OCI-M1 (cell line): ENCODE measurements at regions not wholly inside any gene's neighbourhood (a gene's known extent, or its start where the extent isn't known, plus 50 kb on each side); places are given as distances from the start of the nearest gene placed in this dataset.
"Not testable (repeated sequence)": the region's sequence is repeated elsewhere in the genome, so short reads cannot be mapped to it uniquely, and the experiment has no call there.

Source experiments
- DNase-seq: peaks from one replicate; lab custom pipeline; 2025; lab: John Stamatoyannopoulos, UW

DNA sequence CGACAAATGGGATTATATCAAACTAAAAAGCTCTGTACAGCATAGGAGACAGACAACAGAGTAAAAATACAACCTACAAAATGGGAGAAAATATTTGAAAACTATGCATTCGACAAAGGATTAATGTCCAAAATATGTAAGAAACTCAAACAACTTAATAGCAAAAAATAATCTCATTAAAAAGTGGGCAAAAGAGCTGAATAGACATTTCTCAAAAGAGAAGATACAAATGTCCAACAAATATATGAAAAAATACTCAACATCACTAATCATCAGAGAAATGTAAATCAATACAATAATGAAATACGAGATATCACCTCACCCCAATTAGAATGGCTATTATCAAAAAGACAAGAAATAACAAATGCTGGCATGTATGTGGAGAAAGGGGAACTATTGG, 272.9 kb downstream of the KLHL13 start:
- DNase-seq, result no peak

DNA sequence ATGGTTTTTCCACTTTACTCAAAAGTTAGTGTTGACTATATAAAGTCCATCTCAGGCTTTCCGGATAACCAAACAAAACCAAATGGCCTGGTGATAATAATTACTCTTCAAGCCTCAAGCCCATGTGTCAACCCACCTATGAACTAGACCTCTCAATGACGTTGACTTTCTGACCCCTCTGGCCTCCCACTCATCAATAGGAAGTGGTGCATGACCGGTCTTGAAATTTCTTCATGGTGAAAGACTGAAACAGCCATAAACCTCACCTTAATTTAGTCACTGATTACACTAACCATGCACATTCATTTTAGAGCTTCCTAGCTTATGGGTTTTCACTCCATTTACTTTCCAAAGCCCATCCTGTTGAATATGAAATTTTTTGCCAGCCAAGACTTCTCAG, 276.0 kb downstream of the KLHL13 start:
- no peak for DNase-seq

DNA sequence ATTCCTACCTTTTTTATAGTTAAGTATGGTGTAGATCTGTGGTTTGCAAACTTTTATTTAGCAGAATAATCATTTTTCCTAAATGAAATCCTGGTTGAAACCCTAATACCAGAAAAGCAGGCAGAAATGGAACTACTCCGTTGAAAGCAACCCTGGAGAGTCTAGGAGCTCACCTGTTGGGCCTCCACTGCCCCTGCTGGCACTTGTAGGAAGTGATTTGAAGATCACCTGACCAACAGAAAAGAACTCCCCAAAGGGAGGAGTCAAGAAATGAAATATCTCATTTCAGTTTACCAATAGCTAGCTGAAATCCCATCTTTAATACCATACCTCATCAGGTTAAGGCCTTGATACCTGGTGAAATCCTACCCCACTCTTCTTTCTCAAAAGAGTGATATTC, 277.1 kb downstream of the KLHL13 start:
- no peak for DNase-seq

DNA sequence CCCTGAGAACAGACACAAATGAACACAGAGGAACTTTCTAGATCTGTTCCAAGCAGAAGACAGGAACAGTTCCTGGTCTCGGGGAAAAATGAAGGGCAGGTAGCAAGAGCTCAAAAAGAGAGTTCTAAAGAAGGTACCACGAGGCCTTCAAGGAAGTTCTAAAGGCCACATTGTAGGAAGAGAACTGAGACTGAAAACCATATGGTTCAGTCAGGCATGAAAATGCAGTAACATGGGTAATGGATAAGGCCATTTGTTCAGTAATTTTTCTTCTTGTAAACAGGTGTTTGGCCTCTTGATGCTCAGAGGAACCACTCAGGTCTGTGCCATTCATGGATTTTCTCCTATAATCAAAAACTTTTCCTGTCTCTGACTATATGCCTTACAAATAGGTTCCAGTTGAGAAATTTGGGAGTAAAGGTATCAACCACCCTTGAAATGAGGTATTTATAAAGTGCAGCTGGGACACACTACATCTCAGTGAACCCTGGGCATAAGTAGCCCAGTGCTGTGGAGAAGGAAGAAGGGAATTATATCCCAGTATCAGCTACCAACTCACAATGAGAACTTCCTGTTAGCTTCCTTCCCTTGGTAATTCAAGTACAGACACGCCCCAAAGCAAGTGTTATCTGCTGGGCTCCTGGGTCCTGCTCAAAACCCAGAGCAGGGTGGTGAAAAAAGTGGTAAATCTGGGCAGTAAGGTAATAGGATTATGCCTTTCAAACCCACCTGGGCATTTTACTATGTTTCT, 277.9 kb downstream of the KLHL13 start:
- DNase-seq, result no peak

DNA sequence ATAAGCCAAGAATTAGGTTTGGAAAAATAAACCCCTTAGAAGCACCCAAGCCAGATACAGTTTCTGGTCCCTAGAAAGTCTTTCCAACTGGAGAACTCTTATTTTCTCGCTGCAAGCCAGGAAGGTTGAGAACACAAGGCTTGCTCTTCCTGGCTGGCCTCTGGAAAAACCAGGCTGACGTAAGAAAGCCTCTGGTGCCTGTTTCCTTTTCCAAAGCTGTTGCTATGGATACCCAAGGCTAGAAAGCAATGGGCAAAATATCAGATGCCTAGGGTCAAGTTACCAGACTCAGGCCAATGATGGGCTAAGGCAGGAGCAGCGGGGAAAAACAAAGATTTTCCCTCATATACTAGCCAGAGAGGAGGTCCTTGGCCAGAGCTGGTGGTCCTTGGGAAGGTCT, 281.6 kb downstream of the KLHL13 start:
- no peak for DNase-seq

DNA sequence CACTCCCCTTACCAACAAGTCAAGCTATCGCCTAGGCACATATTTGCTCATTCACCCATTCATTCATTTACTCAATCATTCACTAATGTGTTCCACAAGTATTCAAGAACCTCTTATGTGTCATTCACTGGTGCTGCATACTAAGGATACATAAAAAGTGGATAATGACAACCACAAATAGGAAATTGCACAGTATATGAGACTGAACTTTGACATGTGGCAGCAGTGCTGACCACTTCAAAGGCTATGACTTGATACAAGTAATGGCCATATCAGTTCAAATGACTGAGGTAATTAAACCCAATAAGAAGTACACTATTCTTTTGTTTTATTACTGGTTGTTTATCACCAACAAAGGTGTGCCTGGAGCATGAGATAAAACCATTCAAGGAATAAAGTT, 282.5 kb downstream of the KLHL13 start:
- DNase-seq, result no peak

DNA sequence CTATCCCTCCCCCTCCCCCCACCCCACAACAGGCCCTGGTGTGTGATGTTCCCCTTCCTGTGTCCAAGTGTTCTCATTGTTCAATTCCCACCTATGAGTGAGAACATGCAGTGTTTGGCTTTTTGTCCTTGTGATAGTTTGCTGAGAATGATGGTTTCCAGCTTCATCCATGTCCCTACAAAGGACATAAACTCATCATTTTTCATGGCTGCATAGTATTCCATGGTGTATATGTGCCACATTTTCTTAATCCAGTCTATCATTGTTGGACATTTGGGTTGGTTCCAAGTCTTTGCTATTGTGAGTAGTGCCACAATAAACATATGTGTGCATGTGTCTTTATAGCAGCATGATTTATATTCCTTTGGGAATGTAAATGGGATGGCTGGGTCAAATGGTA, 295.1 kb downstream of the KLHL13 start:
- not testable (repeated sequence) for DNase-seq

DNA sequence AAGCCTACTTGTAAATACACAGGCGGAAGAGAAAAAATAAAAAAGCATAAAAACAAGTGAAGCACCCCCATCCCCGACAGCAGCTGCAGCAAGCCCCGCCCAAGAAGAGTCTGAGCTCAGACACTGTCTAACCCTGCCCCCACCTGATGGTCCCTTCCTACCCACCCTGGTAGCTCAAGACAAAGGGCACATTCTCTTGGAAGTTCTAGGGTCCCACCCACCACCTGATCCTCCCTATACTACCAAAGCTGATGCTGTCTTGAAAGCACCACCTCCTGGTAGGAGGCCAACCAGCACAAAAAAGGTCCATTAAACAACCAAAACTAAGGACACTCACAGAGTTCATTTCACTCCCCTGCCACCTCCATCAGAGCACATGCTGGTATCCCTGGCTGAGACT, 308.2 kb downstream of the KLHL13 start:
- DNase-seq, result no peak

DNA sequence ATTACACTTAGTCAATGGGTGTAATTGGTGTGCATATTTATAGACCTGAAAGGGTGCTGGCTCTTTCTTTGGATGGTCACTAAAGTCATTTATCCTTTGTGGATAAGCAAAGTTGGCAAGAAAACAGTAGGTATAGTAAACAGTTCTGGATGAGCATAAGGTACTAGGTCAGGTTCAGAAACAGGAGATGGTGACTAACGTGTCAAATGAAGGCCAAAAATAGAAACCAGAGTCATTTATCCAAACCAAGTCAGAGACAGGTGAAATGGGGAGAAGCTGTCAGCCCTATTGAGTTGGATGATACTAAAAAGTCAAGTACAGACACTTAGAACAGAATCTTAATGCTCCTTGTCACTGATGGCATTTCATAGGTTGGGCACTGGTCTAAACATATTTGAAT, 313.1 kb downstream of the KLHL13 start:
- no peak for DNase-seq

DNA sequence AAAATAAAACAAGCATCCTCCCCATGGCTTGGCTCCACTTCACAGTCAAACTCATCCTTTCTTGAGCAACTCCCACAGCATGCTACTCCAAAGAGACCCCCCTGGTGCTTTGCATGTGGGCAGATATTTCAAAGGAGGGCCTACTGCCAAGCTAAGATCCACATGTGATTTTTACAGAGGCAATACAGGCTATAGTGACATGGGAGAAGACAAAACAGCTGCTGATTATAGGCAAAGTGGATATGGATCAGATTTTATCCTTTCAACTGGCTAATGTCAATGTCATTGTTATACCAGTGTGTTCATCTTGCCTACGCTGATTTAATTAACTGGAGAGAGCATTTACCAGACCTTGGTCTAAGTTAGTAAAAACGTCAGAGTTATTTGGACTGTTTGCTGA, 328.3 kb downstream of the KLHL13 start:
- DNase-seq, result no peak

DNA sequence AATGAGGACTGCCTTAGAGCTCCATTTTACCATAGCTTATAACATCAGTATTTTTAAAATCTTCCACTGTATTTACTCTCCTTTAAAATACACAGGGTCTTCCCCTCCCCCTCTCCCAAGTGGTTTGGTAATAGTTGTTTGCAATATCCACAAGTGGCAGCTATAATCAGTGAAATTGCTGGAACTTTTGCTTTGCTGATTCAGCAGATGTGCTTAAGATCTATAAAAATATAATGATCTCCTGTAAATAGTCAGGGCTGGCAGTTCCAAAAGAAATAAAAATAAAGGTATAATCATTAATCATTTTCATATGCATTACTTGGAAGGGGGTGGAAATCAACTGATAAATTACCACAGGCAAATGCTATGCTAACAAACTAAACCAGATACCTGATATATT, 345.2 kb downstream of the KLHL13 start:
- no peak for DNase-seq

DNA sequence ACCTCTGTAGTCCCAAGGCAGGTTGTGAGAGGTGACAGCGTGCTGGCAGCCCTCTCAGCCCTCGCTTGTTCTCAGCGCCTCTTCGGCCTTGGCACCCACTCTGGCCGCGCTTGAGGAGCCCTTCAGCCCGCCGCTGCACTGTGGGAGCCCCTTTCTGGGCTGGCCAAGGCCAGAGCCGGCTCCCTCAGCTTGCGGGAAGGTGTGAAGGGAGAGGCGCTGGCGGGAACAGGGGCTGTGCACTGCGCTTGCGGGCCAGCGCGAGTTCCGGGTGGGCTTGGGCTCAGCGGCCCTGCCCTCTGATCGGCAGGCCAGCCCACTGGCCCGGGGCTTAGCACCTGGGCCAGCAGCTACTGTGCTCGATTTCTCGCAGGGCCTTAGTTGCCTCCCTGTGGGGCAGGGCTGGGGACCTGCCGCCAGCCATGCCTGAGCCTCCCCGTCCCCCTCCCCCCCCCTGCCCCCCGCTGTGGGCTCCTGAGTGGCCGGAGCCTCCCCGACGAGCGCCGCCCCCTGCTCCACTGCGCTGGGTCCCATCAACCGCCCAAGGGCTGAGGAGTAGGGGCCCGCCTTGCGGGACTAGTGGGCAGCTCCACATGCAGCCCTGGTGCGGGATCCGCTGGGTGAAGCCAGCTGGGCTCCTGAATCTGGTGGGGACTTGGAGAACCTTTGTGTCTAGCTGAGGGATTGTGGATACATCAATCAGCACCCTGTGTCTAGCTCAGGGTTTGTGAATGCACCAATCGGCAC, 347.6 kb downstream of the KLHL13 start:
- no peak for DNase-seq

DNA sequence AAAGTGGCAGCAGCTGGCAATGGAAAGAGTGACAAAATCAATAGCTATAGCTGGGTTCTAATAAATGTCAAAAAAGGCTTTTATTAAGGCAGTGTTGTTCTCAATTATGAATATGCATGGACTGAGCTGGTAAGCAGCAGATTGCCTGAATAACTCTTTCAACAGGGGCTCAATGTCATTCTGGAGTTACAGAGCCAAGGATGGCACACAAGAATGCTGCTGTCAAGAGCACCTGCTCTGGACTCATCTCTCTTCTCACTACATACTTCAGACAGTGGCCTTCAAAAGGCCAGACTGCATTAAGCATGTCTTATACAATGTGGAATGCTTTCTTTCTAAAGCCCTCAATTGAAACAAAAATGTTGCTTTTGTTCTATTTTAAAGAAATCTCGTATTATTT, 351.4 kb downstream of the KLHL13 start:
- DNase-seq, result no peak

DNA sequence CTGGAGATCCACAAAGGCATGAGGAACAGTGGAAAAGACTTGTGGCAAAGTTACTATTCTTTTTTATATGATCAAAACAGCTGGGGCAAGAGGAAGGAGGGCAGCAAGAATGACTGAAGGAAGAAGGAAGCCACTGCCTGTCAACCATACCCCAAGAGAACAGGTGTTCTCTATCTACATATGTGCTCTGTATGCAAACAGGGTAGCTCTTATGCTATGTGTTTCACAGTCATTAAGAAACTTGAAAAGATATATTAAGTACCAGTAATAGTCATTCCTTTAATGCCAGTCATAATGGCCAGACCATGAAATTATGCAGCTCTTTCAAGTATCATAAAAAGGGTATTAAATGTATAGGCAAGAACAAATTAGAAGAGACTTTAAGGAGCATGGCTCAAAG, 363.9 kb downstream of the KLHL13 start:
- no peak for DNase-seq

DNA sequence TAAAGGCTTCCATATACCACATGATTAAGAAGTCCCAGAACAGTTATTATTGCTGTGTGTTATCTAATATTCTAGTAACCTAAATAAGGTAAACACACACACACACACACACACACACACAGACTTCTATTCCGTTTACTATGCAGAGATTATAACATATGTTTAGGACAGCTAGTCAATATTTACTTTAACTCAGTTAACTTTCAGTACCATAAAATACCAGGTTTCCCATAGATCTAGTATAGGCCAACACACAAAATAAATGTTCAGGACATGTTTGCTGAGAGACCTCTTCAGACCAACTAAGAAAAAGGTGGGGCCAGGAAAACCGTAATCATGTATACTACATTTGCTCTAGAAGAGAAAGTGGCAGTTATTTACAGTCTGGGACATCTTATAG, 365.5 kb downstream of the KLHL13 start:
- no peak for DNase-seq

DNA sequence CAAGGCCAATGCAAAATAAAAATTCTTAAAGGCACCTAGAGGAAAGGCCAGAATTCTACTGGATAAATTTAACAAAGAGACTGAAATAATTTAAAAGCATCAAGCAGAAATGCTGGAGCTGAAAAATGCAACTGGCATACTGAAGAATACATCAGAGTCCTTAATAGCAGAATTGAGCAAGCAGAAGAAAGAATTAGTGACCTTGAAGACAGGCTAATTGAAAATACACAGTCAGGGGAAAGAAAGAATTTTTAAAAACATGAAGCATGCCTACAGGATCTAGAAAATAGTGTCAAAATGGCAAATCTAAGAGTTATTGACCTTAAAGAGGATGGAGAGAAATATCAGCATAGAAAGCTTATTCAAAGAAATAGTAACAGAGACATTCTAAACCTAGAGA, 371.7 kb downstream of the KLHL13 start:
- DNase-seq, result no peak

DNA sequence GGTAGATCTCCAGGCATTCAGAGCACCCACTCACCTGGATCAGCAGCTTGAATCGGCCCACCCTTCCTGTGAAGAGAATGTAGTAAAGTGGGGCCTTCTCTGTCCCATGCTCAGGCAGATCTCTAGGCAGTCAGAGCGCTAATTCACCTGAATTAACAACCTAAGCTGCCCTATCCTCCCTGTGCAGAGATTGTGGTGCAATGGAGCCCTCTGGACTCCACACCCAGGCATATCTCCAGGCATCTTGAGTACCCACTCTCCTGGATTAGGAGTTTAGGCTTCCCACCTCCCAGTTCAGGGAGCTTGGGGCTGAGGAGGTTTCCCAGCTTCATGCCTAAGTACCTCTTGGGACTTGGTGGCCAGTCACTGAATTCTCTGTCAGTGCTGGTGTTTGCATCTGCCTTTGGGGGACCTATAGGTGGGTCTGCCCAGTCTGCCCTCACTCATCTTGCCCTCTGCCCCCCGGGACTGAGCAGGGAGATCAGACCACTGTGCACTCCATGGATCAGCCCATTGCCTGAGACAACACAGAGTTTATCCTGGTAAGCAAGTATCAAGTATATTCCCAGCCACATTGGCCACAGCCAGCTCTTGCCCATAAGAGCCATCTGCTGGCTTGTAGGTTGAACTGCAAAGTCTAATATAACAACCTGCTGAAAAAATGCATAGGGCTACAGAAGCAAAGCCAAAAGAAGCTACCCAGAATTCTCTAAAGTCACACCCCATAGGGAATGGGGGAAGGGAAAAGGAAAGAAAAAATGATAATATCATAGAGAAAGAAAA, 372.9 kb downstream of the KLHL13 start:
- DNase-seq, result peak; percentile 4

DNA sequence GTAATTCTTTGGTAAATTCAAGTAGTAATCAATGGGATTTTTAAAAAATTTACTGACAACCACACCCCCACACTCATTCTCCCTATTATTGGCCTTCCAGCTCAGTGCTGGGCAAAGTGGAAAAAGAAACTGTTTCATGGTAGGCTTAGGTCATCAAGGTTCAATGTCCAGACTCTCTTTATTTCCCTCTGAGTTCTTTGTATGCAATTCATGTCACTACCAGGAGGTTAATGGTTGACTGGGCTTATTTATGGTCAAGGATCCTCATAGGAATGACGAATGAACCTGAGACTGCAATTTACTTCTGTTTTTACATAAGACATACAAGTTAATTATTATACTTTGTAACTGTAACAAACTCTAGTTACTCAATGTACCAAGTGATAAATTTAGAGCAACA, 403.2 kb downstream of the KLHL13 start:
- DNase-seq, result no peak

DNA sequence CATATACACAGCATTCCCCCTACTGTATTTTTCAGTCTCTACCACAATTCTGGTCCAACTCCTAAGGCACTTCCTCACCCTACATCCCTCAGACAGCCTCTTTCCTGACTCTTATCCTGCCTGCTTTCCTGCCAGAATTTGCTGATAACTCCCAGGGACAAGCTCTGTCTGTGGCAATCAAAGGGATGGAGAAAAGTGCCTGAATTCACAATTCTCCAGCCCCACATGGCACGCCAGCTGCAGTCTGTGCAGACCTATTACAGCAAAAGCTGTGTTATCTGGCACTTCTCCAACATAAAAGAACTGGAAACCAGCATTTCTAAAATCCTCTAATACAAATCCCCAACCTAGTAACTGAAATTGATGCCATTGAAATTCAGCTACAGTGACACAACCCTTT, 404.8 kb downstream of the KLHL13 start:
- no peak for DNase-seq

DNA sequence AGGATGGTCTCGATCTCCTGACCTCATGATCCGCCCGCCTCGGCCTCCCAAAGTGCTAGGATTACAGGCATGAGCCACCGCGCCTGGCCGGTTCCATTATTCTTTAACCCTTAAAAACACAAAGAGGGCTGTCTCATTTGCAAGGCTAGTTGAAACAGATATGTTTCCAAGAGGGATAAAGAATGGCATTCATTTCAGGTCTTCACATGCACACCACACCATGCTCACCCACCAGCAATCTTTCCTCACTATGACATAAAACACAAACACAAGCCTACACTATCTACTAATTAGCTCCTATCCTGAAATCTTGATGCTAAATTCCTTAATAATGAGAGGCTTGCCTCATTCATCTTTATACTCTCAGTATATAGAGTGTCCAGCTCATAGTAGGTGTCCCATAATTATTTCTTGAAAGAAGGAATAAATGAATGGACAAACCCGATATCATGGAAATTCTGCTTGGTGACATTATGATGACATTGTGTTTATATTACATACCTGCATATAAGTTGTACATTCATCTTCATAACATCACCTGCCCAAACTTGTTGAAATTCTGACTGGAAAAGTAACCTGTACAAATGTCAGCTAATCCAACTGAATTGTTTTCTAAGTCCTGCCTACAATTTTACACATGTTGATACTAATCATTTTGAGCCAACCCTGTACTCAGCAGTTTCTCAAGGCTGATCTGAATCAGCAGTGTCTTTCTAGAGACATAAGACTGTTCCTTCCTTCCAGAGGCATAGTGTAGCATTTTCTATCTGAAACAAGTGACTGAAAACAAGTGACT, 408.5 kb downstream of the KLHL13 start:
- no peak for DNase-seq

DNA sequence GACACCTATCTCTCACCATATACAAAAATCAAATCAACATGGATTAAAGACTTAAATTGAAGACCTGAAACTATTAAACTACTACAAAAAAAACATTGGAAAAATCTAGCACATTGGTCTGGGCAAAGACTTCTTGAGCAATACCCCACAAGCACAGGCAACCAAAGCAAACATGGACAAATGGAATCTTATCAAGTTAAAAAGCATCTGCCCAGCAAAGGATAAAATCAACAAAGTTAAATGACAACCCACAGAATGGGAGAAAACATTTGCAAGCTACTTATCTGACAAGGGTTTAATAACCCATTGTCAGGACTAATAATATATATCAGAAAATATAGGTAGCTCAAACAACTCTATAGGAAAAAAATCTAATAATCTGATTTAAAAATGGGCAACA, 415.6 kb downstream of the KLHL13 start:
- no peak for DNase-seq

DNA sequence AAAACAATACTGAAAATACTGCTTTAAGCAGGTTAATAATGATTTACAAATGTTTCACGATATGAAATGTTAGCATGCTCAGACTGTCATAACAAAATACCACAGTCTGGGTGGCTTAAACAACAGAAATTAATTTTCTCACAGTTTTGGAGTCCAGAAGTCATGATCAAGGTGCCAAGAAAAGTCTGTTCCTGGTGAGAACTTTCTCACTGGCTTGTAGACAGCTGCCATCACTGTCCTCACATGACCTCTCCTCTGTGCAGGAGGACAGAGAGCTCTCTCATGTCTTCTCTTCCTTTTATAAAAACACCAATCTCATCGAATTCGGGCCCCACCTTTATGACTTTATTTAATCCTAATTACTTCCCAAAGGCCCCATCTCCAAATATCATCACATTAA, 426.7 kb downstream of the KLHL13 start:
- no peak for DNase-seq
